AG08396 (cell line): ENCODE measurements at regions not wholly inside any gene's neighbourhood (a gene's known extent, or its start where the extent isn't known, plus 50 kb on each side); places are given as distances from the start of the nearest gene placed in this dataset.

Experiments used
- DNase-seq: peaks from one replicate; pipeline ENCODE4 v3.0.0; 2012; ENCODE audit warnings: low spot score, mixed read lengths

DNA sequence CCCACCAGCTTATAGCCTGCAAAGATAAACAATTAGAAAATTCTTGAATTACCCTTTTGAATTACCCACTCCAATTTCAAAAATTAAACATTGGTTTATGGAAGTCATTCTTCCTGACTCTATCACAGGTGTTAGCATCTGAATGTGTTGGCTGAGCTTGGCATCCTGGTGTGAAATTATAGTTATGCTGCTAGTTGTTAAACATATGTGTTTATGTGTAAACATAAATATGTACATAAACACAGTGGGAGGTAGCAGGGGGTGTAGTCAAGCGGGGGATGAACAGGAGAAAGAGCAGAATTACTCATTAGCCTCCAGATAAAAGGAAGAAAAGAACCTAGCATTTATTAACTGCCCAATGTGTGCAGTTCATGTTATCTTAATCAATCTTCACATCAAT is 530.2 kb downstream of the MCTP2 start:
- no peak for DNase-seq

DNA sequence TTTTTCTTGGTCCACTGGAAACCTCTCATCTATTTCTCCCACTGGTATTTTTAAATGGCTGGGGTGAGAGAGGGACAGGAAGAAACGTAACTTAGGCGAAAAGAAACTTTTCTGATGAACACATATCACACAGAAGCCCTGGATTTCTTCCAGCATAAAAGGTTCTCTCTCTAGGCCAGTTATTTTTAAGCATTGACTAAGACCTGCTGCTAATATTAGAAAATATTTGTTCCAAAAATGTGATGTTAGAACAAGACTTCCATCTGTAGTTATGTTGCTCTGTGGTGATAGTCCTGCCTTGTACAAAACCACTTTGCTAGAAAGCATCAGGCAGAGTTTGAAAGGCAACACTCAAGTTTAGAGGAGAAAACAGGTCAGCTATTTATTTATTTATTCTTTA is 537.7 kb downstream of the MCTP2 start:
- DNase-seq = no peak

DNA sequence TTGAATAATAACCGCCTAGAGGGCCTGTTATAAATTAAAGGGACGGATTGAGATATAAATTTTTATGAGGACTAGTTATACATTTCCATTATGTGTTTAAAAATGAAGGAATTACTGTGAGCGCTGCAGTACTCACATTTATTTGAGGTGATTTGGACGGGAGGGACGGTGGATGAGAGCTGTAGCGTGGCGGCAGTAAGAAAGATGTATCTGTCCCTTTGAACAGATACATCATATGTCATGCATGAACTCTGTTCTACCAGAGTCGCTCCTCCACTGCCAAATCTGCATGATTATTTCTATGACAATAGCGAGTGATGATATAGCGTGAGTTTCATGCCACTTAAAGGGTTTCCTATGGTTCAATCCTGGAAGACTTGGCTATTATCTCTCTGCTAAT is 538.8 kb downstream of the MCTP2 start:
- DNase-seq = no peak

DNA sequence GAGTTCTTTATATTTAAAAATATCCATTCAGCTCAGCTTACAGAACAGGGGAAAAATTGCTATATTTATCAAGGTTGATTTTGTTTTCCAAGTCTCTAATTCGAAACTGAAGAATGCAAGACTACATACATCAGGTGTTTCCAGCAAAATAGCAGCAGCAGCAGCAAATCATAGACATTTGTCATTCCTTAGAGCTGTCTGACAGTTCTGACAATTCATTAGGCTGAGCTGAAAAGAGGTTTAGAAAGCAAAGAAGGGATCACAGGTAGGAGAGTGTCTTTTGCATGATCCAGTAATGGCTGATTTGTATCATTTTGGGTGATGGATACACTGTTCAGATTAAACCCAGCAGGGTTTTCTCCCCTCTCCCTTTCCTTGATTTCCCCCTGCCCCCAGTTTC is 545.7 kb downstream of the MCTP2 start:
- no peak for DNase-seq

DNA sequence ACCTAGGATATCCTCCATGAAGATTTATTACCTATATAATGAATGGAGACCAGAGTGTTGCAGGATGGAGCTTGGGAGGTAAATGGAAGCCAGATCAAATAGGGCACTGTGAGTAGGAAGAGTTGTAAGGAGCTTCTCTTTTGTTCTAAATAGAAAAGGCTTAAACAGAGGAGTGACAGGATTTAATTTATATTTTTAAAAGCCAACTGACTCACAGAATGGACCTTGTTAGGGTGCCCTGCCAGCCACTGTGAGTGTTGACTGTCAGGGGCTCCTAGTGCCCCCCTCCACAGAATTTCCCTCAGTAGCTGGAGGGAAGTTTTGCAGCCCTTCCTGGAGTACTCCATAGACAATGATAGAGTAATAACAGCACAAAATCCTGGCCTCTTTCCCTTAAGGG is 547.5 kb downstream of the MCTP2 start:
- DNase-seq = no peak

DNA sequence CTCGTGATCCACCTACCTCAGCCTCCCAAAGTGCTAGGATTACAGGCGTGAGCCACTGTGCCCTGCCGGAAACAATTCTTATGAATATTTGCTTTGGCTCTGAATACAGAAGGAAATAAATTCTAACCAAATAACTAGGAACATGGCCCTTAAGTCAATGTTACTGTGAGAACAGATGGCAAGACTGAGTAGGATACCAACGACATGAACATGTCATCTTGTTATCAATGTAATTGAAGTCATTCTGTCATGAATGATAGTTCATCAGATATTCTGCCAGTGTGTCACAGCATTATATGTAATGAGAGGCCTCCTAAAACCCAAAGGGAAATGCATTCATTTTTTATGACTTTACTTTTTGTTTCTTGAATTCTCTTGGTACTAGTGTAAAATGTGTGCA is 548.8 kb downstream of the MCTP2 start:
- no peak for DNase-seq

DNA sequence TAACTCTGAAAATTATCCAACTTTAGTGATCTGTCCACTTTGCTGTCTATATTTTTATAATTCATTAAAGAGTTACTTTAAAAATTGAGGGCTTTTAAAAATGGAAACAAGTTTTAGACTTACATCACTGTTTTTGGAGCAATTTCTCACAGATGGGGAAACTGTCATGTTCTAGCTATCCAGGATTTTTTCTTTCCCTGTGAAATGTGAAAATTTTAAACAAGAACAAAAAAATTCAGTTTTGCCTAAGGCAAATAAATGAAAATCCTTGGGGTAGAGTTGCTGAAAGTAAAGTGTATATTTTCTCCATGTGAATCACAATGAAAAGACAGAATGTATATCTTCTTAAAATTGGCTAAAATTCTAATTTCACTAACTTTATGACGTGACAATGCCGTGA is 553.7 kb downstream of the MCTP2 start:
- DNase-seq = no peak

DNA sequence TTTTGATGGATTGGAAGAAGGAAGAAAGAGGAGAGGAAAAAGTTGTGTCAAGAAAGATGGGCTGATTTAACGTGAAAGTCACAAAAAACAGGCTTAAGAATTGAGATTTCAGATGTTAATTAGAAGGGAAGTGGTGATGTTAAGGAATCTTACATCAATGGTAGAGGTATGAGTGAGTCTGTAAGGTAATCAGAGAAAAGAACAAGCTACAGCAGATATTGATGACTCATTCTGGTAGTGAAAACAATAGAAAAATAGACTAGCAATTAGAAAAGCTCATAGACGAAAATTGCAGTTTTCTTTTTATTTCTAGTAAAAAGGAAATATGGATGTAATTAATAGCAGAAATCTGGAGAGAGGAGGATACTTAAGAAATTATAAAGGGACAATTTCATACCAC is 559.6 kb downstream of the MCTP2 start:
- DNase-seq = no peak

DNA sequence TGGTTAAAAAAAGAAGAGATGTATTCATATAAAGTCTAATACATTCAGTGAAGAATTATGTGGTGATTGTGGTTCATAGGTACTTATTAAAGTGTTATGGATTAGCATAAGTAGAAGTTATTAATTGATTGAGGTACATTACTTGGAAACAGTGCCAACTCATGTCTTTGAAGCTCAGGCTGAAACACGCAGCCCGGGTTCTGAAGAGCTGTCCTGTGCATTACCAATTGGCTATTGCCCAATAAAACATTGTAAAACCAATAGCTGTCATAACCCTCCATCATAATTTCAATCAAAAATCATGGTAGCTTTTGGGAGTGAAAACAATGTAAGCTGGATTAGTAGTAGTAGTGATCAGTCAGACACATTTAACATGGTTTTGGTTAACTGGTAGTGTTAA is 560.1 kb downstream of the MCTP2 start:
- DNase-seq = no peak

DNA sequence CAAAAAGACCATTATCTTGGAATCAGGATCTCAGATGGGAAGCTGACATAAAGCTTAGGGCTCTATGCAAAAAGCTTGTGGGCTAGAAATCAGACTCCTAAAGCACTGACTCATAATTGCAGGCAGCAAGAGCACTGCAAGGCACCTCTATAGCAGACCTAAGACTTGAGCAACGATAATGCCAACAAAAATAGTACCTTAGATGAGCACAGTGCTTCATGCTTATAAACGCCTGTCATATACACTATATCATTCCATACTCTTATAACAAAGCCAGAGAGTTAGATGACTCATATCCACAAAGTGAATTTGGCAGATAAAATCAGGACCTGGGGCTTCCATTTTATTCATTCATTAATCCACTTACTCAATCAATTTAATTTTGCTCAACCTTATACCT is 560.8 kb downstream of the MCTP2 start:
- no peak for DNase-seq

DNA sequence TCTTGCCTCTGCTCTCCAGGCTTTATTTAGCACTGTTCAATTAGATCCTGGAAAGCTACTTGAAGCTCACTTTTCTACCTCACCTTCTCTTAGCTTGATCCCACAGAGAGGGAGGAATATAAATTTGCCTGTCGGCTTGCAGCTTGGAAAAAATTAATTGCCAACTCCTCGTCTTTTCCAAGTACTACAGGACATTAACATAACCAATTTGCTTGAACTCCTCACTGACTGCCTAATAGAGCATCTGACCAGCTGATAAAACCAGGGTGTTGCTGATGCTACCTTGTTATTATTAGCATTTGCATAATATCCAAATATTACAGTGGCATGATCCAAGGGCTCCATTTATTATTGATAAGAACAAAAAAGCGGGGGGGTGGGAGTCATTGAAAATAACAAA is 561.8 kb downstream of the MCTP2 start:
- no peak for DNase-seq

DNA sequence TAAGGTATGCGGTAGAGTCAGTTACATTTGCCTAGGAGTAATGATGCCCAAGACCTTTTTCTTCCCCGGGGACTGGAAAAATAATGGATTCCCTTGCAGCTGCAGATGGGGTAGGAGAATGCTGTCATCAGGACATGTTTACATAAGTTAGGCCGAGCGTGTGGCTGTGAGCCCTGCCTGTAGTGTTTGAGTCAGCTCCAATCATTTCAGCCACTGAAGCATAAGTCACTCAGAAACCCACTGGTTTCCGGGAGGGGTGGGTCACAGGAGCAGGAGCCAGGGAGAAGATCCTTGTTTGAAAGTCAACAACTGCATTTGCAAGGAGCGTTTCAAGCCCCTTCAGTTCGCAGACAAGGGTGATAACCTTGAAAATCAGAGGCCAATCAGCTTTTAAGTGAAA is 562.3 kb downstream of the MCTP2 start:
- no peak for DNase-seq

DNA sequence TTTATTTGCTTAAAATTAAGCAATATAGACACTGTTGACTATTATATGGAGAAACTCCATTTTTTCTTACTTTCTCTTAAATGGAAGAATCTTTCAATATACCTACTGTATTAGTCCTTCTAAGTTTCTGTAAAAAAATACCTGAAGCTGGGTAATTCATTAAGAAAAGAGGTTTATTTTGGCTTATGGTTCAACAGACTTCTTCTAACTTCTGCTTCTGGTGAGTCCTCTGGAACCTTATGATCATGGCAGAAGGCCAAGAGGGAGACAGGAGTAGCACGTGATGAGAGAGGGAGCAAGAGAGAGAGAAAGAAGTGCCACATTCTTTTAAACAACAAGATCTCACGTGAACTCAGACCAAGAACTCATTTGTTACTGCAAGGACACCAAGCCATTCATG is 573.3 kb downstream of the MCTP2 start:
- DNase-seq = no peak

DNA sequence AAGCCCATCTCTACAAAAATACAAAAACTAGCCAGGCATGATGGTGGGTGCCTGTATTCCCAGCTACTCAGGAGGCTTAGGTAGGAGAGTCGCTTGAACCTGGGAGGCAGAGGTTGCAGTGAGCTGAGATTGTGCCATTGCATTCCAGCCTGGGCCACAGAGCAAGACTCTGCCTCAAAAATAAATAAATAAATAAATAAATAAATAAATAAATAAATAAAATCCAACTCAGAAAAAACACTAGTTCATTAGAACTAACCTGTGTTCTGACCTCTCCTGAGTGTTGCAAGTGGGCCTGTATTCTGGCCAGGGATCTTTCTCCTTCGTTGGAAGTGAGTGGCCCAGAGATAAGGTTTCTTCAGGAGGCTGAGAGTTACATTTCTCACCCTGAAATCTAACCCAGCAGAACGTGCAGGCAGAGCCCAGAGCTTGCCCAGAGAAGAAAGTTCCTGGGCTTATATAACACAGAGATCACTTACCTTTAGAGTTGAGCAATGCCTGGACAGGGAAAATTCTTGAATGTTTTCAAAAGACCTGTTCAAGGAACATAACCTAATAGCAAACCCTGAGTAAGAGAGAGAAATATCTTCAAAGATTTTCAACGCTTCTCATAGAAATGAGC is 583.9 kb downstream of the MCTP2 start:
- no peak for DNase-seq

DNA sequence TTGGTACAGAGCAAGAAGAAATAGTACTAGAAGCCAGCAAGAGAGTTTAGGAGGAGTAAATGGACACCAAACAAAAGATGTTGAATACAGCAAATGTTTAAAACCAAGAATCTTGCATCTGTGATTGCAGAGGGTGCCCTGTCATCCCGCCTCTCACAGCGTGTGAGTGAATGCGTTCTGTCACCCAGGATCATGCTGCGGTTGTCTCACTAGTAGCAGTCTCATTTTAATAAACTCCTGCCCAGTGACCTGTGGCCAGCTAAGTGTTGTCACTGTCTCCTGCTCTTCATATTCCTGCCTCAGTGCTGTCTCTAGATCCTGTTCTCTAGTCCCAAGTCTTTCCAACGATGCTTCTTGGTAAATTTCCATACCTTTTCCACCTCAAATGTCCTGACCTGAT is 584.6 kb downstream of the MCTP2 start:
- no peak for DNase-seq

DNA sequence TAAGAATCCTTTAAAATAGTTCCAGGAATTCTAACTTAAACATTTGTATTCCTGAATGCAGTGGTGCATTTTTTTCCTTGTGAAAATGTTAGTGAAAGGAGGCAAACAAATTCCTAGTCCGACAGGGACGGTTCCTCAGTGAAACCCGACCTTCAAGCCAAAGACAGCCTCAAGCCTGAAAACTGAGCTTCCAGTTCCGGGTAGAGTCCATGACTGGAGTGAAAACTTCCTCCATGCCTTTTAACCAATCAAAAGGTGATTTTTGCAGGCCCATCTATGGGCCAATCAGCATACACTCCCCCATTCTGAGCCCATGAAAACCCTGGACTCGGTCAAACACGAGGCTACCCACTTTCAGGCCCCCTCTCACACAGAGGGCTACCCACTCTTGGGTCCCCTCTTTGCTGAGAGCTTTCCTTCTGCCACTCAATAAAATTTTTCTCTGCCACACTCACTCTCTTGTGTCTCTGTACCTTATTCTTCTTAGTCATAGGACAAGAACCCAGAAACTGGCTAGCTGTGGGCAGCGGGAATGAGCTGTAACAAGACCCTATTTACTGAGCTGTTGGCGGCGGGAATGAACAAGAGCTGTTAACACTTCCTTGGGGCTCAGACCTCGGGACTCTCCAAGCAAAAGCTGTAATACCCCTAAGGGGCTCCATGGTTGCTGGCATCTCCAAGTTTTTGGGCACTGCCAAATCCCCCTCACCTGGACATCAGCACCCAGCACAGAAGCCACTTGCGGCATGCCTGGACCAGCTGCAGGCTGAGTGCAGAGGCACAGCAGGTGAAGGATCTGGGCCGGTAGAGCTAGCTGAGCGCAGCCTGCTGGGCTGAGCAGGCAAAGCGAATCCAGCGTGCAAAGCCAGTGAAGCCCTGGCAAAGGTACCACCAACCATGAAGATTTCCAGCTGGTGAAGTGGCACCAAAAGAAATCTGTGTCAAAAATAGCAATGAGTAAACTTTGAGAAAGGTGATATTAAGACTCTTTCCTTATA is 598.8 kb downstream of the MCTP2 start:
- DNase-seq = no peak

DNA sequence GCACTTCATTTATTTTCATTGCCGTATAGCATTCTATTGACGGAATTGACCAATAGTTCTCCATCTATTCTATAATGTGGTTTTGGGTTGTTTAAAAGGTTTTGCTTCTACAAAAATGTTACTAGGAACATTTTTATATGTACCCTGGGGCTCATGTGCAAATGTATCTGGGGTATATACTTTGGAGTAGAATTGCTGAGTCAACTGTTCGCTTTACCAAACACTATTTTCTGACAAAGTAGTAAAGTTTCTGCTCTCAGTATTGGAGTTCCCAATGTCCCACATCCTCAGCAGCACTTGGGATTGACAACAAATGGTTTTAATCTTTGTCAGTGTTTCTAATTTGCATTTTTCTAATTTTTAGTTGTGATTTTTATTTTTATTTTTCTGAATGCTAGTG is 602.6 kb downstream of the MCTP2 start:
- DNase-seq = no peak

DNA sequence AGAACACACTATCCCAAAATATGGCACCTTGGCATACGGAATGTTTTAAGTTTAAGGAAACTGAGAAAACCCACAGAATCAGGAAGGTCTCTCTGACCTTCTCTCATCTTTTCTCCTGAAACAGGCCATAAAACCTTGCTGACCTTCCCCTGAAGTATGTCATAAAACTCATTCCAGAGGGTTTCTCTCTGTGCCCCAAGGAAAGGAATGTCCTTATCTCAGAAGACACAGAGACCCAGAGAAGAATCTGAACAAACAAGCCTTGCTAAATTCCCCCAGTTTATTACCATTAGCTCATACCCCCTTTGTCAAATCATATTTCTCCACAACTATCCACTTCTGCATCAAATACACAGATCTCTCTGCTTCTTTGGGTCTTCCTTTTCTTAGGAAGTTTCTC is 603.1 kb downstream of the MCTP2 start:
- DNase-seq = no peak

DNA sequence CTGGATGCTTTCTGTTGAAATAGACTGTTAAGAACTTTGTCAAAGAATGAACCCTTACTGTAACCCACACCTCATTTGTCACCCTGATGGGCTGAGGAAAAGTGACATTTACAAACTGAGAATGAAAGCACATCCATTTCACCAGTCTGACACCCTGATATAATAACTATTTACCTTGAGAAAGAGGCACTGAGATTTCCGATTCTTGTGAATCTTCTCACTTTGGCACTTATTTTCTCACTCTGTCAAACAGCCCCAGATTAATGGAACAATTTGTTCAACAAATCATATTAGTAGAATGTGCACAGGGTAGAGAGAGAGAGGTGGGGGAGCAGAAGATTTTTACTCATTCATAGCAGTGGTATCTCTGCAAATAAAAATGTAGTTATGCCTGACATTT is 606.9 kb downstream of the MCTP2 start:
- no peak for DNase-seq

DNA sequence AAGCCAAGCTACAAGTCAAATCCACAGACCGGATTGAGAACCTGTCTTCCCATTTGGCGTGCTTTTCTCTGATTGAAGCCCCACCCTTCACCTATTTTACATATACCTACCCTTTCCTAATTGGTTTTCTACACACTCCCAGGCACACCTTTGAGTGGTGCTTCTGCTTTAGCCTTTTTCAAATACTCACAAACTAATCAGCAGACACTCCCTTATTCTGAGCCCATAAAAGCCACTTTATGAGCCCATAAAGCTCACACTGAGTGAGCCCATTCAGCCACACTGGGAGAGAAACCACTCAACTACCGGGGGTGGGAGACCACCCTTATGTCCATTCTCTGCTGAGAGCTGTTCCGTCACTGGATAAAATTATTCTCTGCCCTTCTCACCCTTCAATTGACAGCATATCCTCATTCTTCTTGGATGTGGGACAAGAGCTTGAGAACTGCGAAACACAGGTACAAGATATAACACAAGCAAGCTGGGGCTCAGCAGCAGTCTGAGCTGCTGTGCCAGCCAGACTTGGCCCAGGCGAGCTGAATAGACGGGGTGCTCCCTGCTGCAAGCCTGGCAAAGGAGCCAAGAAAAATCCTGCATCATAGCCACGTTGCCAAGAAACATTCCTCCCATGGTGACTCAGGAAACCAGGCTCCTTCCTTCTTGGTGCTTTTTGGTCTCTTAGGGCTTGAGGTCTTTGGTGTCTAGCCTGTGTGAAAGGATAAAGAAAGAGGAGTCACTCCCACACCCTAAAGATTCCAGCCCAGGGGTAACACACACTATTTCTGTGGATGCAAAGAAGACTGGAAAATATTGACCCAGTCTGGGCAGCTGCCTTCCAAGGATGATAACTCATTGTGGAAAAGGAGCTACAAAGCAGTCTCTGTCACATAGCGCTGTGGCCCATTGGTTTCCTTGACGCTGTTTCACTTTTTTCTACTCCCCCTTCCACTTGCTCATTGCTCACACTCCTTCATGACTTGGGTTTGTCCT is 609.7 kb downstream of the MCTP2 start:
- peak; percentile 10 for DNase-seq

DNA sequence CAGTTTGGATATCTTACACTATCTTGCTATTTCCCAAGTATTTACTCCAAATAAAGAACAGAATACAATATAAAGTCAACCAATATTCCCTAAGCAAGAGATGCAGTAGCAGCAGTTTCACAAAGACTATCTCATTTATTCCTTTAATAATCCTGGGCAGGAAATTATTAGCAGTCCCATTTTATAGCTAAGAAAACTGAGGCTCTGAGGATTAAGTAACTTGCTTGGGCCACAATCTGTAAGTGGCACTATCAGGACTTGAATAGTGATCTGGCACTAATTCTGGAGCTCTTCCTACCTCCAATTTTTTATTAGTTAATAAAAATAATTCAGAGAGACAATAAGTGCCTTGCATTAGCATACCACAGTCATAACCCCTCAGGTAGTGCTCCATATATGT is 611.7 kb downstream of the MCTP2 start:
- DNase-seq = no peak

DNA sequence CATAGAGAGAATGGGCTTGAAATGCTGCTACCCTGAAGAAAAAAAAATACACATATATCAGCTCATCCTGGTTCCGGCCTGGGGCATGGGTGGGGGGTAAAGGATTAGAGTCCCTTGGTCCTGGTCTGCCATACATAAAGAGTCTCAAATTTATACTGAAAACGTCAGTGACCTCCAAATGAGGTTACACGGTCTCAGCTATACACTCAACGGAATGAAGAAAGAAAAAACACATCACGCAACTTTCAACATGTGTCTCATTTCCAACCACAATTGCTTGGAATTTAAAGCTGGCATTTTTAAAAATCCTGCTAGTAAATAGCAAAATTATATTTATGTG is 612.8 kb downstream of the MCTP2 start:
- DNase-seq = no peak
